DMS153 treated with DMSO at 0.1 percent for 48 hours (cell line): ENCODE measurements at regions not wholly inside any gene's neighbourhood (a gene's known extent, or its start where the extent isn't known, plus 50 kb on each side); places are given as distances from the start of the nearest gene placed in this dataset.

Source experiments
- DNase-seq: peaks from one replicate; lab custom pipeline; 2025; ENCODE audit not compliant: unreplicated experiment; lab: John Stamatoyannopoulos, UW

GRCh38 chr5:121795511-121795910 lies 56.2 kb upstream of the FTMT start:
- no peak for DNase-seq

- no peak for DNase-seq
These were observed 53.8 kb upstream of the FTMT start for GRCh38 chr5:121797681-121798518.
